ENCODE measurements at regions not wholly inside any gene's neighbourhood (a gene's known extent, or its start where the extent isn't known, plus 50 kb on each side); places are given as distances from the start of the nearest gene placed in this dataset.

DNA sequence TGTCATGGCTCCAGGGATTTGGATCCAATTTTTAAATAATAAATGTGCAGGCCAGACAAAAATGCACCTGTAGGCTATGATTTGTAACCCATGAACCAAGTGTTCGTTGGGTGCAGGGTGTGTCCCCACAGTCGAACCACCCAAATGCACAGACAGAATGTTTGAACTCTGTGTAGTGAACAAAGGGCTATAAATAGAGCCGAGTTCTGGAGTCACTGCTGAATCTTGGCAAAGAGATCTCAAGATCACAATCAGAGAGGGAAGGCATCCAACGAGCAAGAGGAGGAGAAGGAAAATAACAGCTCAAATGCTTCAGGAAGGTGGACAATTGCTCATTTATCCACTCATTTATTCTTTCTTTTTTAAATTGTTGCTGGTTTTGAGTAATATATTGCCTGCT is 547.9 kb downstream of the FGF9 start:
- H3K4me3 ChIP-seq (replicated peaks in 1 of 2; ENCODE audit: low read depth in 1 of 2, low read length in 2 of 2): no peak overlapping the region
- no peaks in the 10 kb centered on the region for H3K4me1 ChIP-seq (ENCODE audit: control insufficient read depth in 1 of 2, insufficient read depth in 2 of 2, low read length in 2 of 2)
- no TSS peak for BruUV-seq (replicated peaks)
- no peak for ATAC-seq
- no peaks in the 10 kb centered on the region for H3K36me3 ChIP-seq (ENCODE audit: control insufficient read depth in 1 of 2, insufficient read depth in 2 of 2, low read length in 2 of 2)
- 0 out of 2 replicates have a peak, but pooled peaks cover 3% of the 10 kb centered on the region for H3K27me3 ChIP-seq (ENCODE audit: insufficient read depth, low read length)
- ChIA-PET RAD21 (ENCODE audit: low non-redundant PET in 1 of 2, low total read pairs in 2 of 2, uncharacterized antibody in 2 of 2, unreplicated experiment in 2 of 2) (no interaction called here), POLR2A (no interaction called here), CTCF (no interaction called here)
- TF ChIP-seq CEBPB (IDR thresholded peaks at IDR 0.05; ENCODE audit: low read depth): no peak
- no peak for TF ChIP-seq ELF1 (IDR thresholded peaks at IDR 0.05; ENCODE audit: borderline replicate concordance, low read depth)
- no peak overlapping the region for H3K27ac ChIP-seq (ENCODE audit: low read depth, low read length)
- H3K4me2 ChIP-seq (ENCODE audit: low read length): no peak overlapping the region
- DNase-seq (ENCODE audit: low read depth, low spot score): no peak
- intact Hi-C loops (cut with micrococcal nuclease): no loop called here
- no peaks in the 10 kb centered on the region for H3K9me2 ChIP-seq (ENCODE audit: insufficient read depth)
- H4K20me1 ChIP-seq (ENCODE audit: insufficient read depth): no peaks in the 10 kb centered on the region
- no peaks in the 10 kb centered on the region for H3K79me2 ChIP-seq (ENCODE audit: insufficient read depth, low read length)
- H2AFZ ChIP-seq (ENCODE audit: low read depth, low read length, poor library complexity, severe bottlenecking): no peak overlapping the region
- no peak overlapping the region for H3K9ac ChIP-seq (ENCODE audit: low read length)
- no peaks in the 10 kb centered on the region for H3K9me3 ChIP-seq (ENCODE audit: control insufficient read depth in 1 of 2, insufficient read depth in 1 of 2, low read depth in 1 of 2, low read length in 2 of 2)

DNA sequence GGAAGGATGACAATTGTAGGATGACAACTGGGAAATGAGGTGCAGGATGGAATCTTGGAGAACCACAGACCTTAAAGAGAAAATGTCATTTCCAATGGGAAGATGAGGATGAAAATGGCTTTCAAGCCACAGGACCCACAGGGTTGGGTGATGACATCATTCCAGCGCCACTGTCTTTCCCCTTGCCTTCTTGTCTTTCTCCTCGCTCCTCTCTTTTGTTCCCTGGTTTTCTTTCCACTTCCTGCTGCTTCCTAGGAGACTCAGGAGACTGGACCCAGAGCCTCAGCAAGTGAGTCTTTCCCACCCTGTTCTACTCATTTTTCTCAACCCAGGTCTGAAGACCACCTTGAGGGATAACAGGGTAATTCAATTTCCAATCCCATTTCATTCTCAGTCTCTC is 548.8 kb downstream of the FGF9 start:
- no peak overlapping the region for H2AFZ ChIP-seq (ENCODE audit: low read depth, low read length, poor library complexity, severe bottlenecking)
- no peak overlapping the region for H3K9ac ChIP-seq (ENCODE audit: low read length)
- H3K9me2 ChIP-seq (ENCODE audit: insufficient read depth): no peaks in the 10 kb centered on the region
- TF ChIP-seq, protein P1, sequence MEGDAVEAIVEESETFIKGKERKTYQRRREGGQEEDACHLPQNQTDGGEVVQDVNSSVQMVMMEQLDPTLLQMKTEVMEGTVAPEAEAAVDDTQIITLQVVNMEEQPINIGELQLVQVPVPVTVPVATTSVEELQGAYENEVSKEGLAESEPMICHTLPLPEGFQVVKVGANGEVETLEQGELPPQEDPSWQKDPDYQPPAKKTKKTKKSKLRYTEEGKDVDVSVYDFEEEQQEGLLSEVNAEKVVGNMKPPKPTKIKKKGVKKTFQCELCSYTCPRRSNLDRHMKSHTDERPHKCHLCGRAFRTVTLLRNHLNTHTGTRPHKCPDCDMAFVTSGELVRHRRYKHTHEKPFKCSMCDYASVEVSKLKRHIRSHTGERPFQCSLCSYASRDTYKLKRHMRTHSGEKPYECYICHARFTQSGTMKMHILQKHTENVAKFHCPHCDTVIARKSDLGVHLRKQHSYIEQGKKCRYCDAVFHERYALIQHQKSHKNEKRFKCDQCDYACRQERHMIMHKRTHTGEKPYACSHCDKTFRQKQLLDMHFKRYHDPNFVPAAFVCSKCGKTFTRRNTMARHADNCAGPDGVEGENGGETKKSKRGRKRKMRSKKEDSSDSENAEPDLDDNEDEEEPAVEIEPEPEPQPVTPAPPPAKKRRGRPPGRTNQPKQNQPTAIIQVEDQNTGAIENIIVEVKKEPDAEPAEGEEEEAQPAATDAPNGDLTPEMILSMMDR (IDR thresholded peaks at IDR 0.05 in 2 of 3, conservative IDR thresholded peaks at IDR 0.05 in 1 of 3; ENCODE audit: borderline replicate concordance in 1 of 3, insufficient read depth in 1 of 3, low read depth in 2 of 3, low read length in 2 of 3): no peak
- no peak for TF ChIP-seq ZNF274 (IDR thresholded peaks at IDR 0.05; ENCODE audit: low read depth, low read length)
- no peak for TF ChIP-seq EZH2 (IDR thresholded peaks at IDR 0.05)
- TF ChIP-seq EGR1 (IDR thresholded peaks at IDR 0.05; ENCODE audit: low read depth): no peak
- TF ChIP-seq RAD21 (IDR thresholded peaks at IDR 0.05; ENCODE audit: low read depth): no peak
- no peak for TF ChIP-seq CEBPB (IDR thresholded peaks at IDR 0.05; ENCODE audit: low read depth)
- TF ChIP-seq SIN3A (IDR thresholded peaks at IDR 0.05; ENCODE audit: low read depth): no peak
- no peak for TF ChIP-seq FOSL1 (IDR thresholded peaks at IDR 0.05; ENCODE audit: low read depth)
- TF ChIP-seq, protein P2, sequence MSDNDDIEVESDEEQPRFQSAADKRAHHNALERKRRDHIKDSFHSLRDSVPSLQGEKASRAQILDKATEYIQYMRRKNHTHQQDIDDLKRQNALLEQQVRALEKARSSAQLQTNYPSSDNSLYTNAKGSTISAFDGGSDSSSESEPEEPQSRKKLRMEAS (IDR thresholded peaks at IDR 0.05): no peak
- TF ChIP-seq CBX3 (IDR thresholded peaks at IDR 0.05; ENCODE audit: low read depth): no peak
- TF ChIP-seq, protein P3, sequence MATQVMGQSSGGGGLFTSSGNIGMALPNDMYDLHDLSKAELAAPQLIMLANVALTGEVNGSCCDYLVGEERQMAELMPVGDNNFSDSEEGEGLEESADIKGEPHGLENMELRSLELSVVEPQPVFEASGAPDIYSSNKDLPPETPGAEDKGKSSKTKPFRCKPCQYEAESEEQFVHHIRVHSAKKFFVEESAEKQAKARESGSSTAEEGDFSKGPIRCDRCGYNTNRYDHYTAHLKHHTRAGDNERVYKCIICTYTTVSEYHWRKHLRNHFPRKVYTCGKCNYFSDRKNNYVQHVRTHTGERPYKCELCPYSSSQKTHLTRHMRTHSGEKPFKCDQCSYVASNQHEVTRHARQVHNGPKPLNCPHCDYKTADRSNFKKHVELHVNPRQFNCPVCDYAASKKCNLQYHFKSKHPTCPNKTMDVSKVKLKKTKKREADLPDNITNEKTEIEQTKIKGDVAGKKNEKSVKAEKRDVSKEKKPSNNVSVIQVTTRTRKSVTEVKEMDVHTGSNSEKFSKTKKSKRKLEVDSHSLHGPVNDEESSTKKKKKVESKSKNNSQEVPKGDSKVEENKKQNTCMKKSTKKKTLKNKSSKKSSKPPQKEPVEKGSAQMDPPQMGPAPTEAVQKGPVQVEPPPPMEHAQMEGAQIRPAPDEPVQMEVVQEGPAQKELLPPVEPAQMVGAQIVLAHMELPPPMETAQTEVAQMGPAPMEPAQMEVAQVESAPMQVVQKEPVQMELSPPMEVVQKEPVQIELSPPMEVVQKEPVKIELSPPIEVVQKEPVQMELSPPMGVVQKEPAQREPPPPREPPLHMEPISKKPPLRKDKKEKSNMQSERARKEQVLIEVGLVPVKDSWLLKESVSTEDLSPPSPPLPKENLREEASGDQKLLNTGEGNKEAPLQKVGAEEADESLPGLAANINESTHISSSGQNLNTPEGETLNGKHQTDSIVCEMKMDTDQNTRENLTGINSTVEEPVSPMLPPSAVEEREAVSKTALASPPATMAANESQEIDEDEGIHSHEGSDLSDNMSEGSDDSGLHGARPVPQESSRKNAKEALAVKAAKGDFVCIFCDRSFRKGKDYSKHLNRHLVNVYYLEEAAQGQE (IDR thresholded peaks at IDR 0.05; ENCODE audit: low read depth): no peak
- no peak for TF ChIP-seq TCF7L2 (IDR thresholded peaks at IDR 0.05; ENCODE audit: borderline replicate concordance, extremely low read depth, insufficient read depth, insufficient read length)
- TF ChIP-seq YY1 (IDR thresholded peaks at IDR 0.05; ENCODE audit: extremely low read depth, insufficient replicate concordance, low read depth, low read length): no peak
- no peak for TF ChIP-seq JUND (IDR thresholded peaks at IDR 0.05)
- no peak for TF ChIP-seq SRF (IDR thresholded peaks at IDR 0.05; ENCODE audit: low read depth)
- no peak for TF ChIP-seq SP1 (IDR thresholded peaks at IDR 0.05; ENCODE audit: low read depth)
- no peak for TF ChIP-seq EZH2phosphoT487 (IDR thresholded peaks at IDR 0.05; ENCODE audit: borderline replicate concordance)
- no peak for TF ChIP-seq ELF1 (IDR thresholded peaks at IDR 0.05; ENCODE audit: borderline replicate concordance, low read depth)
- no peaks in the 10 kb centered on the region for H3K36me3 ChIP-seq (ENCODE audit: control insufficient read depth in 1 of 2, insufficient read depth in 2 of 2, low read length in 2 of 2)
- ChIA-PET CTCF (no interaction called here), RAD21 (ENCODE audit: low non-redundant PET in 1 of 2, low total read pairs in 2 of 2, uncharacterized antibody in 2 of 2, unreplicated experiment in 2 of 2) (no interaction called here), POLR2A (no interaction called here)
- H4K20me1 ChIP-seq (ENCODE audit: insufficient read depth): no peaks in the 10 kb centered on the region
- H3K9me3 ChIP-seq (ENCODE audit: control insufficient read depth in 1 of 2, insufficient read depth in 1 of 2, low read depth in 1 of 2, low read length in 2 of 2): no peaks in the 10 kb centered on the region
- DNase-seq (ENCODE audit: low read depth, low spot score) (no peak), ATAC-seq (no peak)
- H3K4me3 ChIP-seq (replicated peaks in 1 of 2; ENCODE audit: low read depth in 1 of 2, low read length in 2 of 2): no peak overlapping the region
- intact Hi-C loops (cut with micrococcal nuclease): no loop called here
- no peaks in the 10 kb centered on the region for H3K79me2 ChIP-seq (ENCODE audit: insufficient read depth, low read length)
- no peaks in the 10 kb centered on the region for H3K4me1 ChIP-seq (ENCODE audit: control insufficient read depth in 1 of 2, insufficient read depth in 2 of 2, low read length in 2 of 2)
- H3K27me3 ChIP-seq (ENCODE audit: insufficient read depth, low read length): 0 out of 2 replicates have a peak, but pooled peaks cover 3% of the 10 kb centered on the region
- H3K27ac ChIP-seq (ENCODE audit: low read depth, low read length): no peak overlapping the region
- no peak overlapping the region for H3K4me2 ChIP-seq (ENCODE audit: low read length)
- BruUV-seq (replicated peaks): no TSS peak

All from HCT116 (cell line).